ENCODE measurements at regions not wholly inside any gene's neighbourhood (a gene's known extent, or its start where the extent isn't known, plus 50 kb on each side); places are given as distances from the start of the nearest gene placed in this dataset.

DNA sequence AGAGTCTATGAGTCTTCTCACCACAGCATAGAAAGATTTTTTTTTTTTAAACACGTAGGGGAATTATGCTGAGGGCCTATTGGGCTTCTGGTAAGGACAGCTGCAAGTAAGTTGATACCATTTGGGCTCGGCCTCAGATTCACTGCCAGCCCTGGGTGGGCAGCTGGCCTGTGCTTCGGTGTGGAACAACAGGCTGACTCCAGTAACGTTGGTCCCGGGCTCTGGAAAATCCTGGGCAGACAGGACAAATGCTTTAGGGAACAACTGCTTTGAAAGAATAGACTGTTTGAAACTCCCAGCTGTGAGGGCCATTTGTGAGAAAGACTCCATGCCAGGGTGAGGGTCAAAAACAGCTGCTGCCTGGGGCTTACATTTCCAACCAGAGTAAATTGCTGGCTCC is 366.5 kb downstream of the QKI start:
- POLR2A ChIA-PET: no interaction called here
- no peak overlapping the region for H2AFZ ChIP-seq (ENCODE audit: low read depth, low read length)
- BruUV-seq (replicated peaks): no TSS peak
- CTCF ChIA-PET (ENCODE audit: low intra/inter-chr PET ratio): no interaction called here
- no peak overlapping the region for H3K4me2 ChIP-seq (ENCODE audit: insufficient read depth, low read length)
- H4K20me1 ChIP-seq (replicated peaks; ENCODE audit: control insufficient read depth, insufficient read depth, low read length): no peaks in the 10 kb centered on the region
- no peaks in the 10 kb centered on the region for H3K9me1 ChIP-seq (ENCODE audit: control insufficient read depth, insufficient read depth, low read length)
- H3K36me3 ChIP-seq (ENCODE audit: control insufficient read depth, insufficient read depth, low read length): no peaks in the 10 kb centered on the region
- H3K27me3 ChIP-seq (ENCODE audit: control insufficient read depth in 2 of 2, insufficient read depth in 2 of 2, low read length in 2 of 2): no peaks in the 10 kb centered on the region
- in situ Hi-C loops (cut with MboI) (no loop called here), intact Hi-C loops (cut with micrococcal nuclease) (no loop called here)
- 77% methylated on average over 5 of the region's 5 CpGs for WGBS (ENCODE audit: insufficient coverage, low coverage, missing lambda C conversion rate)
- H3K9ac ChIP-seq (ENCODE audit: insufficient read depth in 1 of 2, low read depth in 2 of 2, low read length in 2 of 2): peak overlapping the region in 1 of 2 experiments; percentile 35; a peak in 1 of 4 replicates
- no peak for ATAC-seq
- peaks cover 19 to 31% of the 10 kb centered on the region in 2 experiments; a peak in 4 of 5 replicates for H3K4me1 ChIP-seq (replicated peaks in 1 of 2; ENCODE audit: control insufficient read depth in 2 of 2, insufficient read depth in 2 of 2, low read length in 2 of 2)
- H3K4me3 ChIP-seq: no peak overlapping the region
- no peaks in the 10 kb centered on the region for H3K9me3 ChIP-seq (replicated peaks; ENCODE audit: control insufficient read depth, insufficient read depth, low read depth, low read length)
- no peak for DNase-seq (ENCODE audit: extremely low read depth in 1 of 4, low spot score in 3 of 4)
- no peak for FAIRE-seq
- TF ChIP-seq, protein P1, sequence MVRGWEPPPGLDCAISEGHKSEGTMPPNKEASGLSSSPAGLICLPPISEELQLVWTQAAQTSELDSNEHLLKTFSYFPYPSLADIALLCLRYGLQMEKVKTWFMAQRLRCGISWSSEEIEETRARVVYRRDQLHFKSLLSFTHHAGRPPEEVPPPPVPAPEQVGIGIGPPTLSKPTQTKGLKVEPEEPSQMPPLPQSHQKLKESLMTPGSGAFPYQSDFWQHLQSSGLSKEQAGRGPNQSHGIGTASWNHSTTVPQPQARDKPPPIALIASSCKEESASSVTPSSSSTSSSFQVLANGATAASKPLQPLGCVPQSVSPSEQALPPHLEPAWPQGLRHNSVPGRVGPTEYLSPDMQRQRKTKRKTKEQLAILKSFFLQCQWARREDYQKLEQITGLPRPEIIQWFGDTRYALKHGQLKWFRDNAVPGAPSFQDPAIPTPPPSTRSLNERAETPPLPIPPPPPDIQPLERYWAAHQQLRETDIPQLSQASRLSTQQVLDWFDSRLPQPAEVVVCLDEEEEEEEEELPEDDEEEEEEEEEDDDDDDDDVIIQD (CRISPR knock-in tag; IDR thresholded peaks at IDR 0.05): no peak
- TF ChIP-seq ZBTB9 (CRISPR knock-in tag; IDR thresholded peaks at IDR 0.05) (no peak), POLR2H (tag; IDR thresholded peaks at IDR 0.05; ENCODE audit: low read depth) (no peak), CBX8 (IDR thresholded peaks at IDR 0.05; ENCODE audit: borderline replicate concordance, extremely low read depth, low read depth, low read length, poor library complexity, severe bottlenecking) (no peak), HINFP (tag; conservative IDR thresholded peaks at IDR 0.05; ENCODE audit: low read depth) (no peak), FOSL1 (tag; conservative IDR thresholded peaks at IDR 0.05) (no peak)
- no peak overlapping the region for H3K27ac ChIP-seq (ENCODE audit: extremely low read depth, low read depth, low read length)
- H3K79me2 ChIP-seq (ENCODE audit: control insufficient read depth, insufficient read depth, low read length): no peaks in the 10 kb centered on the region

Measured in K562 (cell line).